AG08395 (cell line): ENCODE measurements at regions not wholly inside any gene's neighbourhood (a gene's known extent, or its start where the extent isn't known, plus 50 kb on each side); places are given as distances from the start of the nearest gene placed in this dataset.

Experiments used
- DNase-seq: peaks from one replicate; pipeline ENCODE4 v3.0.0; 2012; ENCODE audit warnings: mixed read lengths, low spot score

DNA sequence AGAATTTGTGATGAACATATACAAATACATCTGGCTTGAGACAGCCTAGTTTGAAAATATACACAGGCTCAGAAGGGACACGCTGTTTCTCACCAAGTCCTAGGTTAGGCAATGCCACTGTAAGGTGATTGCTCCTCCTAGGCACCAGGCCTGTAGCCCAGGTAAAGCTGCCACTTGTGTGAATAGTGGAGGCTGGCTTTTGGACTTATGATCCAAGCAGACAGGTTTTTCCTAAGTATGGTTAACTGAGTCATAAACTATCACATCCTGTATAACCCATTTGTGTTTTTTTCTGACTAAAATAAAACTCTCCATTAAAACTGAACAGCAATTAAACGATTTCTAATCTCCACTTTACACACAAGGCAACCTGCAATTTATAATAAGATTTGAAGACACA, 81.0 kb downstream of the SEMA4F start:
- DNase-seq, result no peak

GRCh38 chr2:74735564-74735963, 81.5 kb downstream of the SEMA4F start:
- no peak for DNase-seq

GRCh38 chr2:74736589-74736988, 82.5 kb downstream of the SEMA4F start:
- DNase-seq, result no peak

GRCh38 chr2:74738586-74738985, 84.5 kb downstream of the SEMA4F start:
- no peak for DNase-seq

DNA sequence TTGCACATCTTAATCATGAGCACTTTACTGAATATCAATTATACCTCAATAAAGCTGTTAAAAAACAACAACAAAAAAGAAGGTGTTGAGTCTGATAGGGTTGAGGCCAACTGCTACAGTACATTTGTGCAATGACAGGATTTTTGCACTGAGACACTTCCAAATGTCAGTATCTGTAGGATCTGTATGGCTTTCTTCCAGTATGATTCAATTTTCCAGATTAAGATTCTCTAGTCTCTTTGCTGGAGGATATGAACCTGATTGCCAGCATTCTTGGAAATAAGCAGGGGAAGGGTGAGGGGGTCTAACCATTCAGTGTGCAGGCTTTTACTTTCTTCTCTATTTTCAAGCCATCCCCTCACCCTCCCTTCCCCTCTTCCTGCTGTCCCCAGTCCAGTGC, 85.1 kb downstream of the SEMA4F start:
- no peak for DNase-seq

DNA sequence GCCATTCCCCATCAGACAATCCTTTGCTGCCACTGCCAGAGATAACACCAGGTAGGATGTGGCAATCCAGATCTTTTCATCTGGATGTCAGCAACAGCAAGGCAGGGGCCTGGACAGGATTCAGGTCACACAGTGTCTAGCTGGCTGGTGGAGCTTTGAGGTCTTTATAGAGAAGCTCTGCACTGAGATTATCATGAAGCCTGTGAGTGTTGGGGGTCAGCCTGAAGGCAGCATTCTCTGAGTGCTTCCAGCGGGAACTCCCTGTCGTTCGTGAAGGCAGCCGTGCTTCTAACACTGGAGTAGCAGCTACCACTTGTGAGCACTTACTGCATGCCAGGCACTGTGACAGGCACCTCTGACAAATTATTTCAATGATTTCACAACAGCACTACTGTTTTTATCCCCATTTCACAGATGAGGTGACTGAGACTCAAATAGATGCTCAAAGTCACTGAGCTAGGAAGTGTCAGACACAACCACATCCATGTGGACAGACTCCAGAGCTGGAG, 85.7 kb downstream of the SEMA4F start:
- DNase-seq, result no peak

- DNase-seq, result no peak
Measured at GRCh38 chr2:74740395-74740740, 86.3 kb downstream of the SEMA4F start.

DNA sequence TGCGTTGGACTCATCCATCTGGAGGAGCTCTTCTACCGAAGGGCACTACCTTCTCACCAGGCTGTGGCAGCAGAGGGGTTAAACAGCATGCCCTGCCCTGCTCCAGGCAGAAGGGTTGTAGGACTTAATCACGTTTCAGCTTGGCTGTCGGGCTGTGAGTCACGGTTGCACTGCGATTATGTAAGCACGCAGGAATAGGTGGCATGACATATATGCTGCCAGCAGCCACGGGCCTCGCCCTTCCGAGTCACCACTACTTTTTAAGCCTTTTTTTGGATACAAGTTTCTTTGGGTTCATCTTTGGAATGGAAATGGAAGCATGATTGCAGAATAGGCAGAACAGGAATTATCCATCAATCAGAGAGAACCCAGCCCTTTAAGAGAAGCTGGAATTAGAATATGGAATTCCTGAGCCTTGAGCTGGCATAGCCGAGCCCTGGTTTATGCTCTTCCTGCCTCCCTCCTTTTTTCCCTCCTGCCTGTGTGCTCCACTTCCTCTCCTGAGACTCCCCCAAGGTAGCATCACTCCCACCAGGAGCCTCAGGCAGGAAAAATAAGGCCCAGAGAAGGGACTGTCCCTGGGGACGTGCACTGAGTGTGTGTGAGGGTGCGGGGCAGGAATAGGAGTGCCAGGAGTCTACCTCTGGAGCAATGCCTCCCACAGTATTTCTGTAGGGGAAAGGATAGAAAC, 86.8 kb downstream of the SEMA4F start:
- peak; percentile 95 for DNase-seq

GRCh38 chr2:74741629-74742028, 87.6 kb downstream of the SEMA4F start:
- no peak for DNase-seq

DNA sequence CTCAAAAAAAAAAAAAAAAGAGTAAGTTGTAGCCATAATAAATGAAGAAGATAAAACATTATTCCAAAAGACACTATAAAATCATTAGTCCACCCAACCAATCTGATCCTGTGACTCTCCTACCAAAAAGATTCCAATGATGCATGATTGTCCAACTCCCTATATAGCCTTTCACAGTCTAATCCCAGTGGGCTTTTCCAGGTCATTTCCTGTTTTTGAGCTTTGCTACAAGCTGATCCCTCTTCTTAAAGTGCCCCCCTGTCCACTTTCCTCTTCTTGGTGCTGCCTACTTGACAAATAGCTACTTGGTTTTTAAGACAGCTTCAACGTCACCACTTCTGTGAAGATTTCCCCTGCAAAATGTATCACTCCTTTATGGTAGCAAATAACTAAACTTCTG, 88.4 kb downstream of the SEMA4F start:
- no peak for DNase-seq

DNA sequence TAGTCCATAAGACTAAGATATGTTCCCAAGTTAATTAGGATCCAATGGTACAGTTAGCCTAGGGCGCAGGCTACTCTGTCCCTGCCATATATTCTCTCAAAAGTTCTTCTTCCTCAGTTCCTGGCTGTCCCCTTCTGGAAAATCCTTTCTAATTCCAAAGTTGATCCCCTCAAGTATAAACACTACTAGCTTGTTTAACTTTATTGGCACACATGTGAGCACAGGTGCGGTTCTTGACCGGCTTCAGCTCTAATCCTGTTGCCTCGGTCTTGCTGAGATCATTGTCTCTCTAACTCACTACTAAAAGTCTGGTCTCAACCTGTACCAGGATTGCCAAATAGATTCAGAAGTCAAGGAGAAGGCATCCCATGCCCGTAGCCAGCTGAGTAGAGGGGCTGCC, 89.0 kb downstream of the SEMA4F start:
- no peak for DNase-seq

GRCh38 chr2:74743778-74744177, 89.7 kb downstream of the SEMA4F start:
- DNase-seq, result no peak

DNA sequence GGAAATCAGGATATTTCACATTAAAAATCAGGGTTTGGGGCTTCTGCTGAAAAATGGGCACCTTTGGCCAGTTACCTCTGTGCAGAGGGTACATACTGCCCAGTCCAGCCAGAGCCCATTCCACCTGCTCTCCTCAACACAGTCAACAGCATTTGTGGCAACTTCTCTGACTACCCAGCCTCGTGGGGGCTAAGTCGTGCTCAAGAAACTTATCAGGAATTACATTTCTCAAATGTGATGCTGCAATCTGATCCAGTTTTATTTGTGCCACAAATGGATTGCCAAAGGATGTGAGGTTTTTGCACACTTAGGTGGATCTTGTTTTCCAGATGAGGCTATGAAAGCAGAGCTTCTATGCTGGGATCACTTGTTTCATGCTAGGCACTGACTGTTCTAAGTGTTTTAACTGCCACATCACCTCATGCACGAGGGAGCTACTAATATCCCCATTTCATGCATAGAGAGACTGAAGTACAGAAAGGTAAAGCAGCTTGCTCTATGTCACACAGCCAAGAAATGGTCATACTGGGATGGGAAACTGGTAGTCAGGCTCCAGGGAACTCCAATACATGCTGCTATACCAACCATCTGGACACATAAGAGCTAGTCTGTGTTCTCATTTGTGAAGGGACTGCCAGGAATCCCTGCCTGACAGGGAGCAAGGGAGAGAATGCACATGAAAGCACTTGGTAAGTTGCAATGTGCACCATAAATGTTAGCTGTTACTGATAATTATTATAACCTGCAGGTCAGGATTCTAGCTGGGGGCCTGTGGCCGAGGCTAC, 89.0 kb upstream of the HK2 start:
- no peak for DNase-seq

GRCh38 chr2:74745766-74746165, 88.2 kb upstream of the HK2 start:
- DNase-seq, result no peak

GRCh38 chr2:74746480-74746879, 87.4 kb upstream of the HK2 start:
- DNase-seq, result no peak

DNA sequence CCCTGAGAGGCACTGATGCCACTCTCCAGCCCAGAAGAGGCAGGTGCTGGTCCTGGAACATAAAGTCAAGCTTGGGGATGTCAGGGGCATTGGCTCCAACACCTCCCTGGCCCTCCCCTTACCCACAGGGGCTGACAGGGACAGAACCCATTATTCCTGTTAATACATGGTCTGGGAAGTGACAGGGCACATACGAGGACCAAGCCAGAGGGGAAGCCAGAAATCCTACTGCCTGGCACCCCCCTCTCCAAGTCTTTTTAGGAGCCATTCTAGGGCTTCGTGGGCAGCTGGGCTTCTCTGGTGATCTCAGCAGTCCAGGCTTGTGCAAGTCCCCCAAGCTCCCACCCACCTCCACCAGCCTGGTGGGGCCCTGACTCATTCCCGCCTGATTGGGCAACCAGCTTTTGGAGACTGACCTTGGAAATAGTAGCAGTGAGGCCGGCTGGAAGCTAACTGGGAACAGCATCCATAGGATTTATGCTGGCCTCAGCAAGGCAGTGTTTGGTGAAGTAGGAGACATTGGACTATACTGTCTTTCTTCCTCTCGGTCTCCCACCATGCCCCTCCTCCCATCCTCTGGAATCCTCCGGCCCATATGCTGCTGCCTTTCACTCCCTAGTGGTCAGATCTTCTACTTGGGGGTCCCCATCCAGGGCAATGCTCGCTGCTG, 86.4 kb upstream of the HK2 start:
- peak; percentile 68 for DNase-seq

DNA sequence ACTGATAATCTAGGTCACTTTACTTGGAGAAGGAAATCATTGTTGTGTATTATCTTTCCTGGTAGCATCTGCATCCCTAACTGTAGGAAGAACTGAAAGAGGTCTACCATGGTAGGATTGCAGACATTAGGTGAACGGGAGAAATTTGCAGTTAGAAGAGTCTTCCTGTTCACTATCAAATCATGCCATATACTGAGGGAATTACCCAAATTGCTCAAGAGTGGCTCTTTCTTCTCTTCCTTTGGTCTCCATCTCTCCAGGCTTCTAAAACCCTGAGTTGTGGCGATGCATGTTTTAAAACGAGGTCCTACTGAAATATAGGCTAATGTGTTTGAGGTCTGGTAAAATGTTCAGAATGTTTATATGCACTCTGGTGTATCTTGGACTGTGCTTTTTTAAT, 85.3 kb upstream of the HK2 start:
- DNase-seq, result no peak

DNA sequence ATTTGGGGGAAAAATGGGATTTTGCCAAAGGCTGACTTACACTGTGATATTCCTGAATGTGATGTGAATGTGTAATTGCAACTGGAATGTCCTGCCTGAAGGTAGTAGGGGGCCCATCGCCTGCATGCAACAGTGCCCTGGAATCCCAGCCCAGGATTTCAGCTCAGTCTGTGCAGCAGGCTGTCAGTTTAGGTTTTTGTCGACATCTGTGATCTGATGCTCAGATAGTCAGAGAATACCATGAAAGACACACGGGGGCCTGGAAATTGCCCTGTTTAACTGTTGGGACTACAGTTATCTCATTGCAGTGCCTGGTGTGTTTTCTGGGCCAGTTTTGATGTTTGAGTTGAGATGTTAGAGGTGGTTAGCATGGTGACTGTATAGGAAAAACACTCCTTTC, 84.5 kb upstream of the HK2 start:
- DNase-seq, result no peak

GRCh38 chr2:74751981-74752851, 81.7 kb upstream of the HK2 start:
- DNase-seq, result no peak

DNA sequence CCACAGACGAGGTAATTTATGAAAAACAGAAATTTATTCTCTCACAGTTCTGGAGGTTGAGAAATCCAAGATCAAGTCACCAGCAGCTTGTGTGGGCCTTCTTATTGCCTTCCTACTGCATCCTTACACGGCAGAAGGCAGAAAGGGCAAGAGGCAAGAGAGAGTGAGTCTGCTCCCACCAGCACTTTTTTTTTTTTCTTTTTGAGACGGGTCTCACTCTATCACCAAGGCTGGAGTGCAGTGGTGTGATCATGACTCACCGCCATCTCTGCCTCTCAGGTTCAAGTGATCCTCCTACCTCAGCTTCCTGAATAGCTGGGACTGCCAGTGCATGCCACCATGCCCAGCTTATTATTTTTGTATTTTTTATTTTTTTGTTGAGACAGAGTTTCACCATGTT, 78.5 kb upstream of the HK2 start:
- no peak for DNase-seq

DNA sequence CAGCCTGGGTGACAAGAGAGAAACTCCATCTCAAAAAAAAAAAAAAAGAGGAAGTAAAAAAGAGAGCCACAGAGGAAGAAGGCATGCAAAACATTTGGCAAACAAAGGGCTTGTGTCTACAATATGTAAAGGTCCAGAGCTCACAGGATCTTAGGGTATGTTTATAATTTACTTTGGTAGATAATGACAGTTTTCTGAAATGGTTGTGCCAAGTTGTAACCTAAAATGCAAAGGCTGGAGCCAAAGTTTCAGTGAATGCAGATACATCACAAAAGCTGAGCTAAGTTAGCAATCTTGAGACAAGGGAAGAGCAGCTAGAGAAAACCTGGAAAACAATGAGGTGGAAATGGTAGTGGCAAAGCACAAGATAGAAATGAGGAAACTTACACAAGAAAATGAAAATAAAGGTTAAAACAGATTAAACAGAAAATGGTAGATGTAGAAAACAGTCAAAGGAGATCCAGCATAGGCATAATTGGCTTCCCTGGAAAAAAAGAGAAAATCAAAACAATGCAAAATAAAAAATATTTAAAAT, 77.5 kb upstream of the HK2 start:
- no peak for DNase-seq

- DNase-seq, result no peak
Measured at GRCh38 chr2:74759986-74760385, 73.9 kb upstream of the HK2 start.
